ENCODE measurements at regions not wholly inside any gene's neighbourhood (a gene's known extent, or its start where the extent isn't known, plus 50 kb on each side); places are given as distances from the start of the nearest gene placed in this dataset.
"Not testable (repeated sequence)": the region's sequence is repeated elsewhere in the genome, so short reads cannot be mapped to it uniquely, and the experiment has no call there.

DNA sequence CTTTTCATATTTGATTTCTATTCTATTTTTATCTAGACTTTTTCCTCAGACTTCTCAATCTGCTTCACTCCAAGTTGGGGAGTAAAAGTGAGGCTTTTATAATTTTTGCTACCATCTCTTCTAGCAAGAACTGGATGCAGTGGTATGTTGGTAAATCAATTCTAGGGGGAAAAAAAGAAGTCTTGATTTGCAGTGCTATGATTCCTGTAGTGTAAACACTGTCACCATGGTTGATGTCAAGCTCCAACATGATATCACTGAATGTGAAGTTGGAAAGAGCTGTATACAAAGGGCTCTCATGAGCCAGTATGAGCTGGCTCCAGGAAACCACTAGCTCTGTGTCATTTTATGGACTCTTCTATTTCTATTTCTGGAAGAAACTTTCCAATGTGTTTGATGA, 439.2 kb downstream of the NTRK2 start:
- Histone ChIP-seq H3K9ac (ENCODE audit: low read length) (no peak overlapping the region), H3K27me3 (ENCODE audit: control insufficient read depth, insufficient read depth, low read length) (no peaks in the 10 kb centered on the region), H3K4me1 (ENCODE audit: control insufficient read depth, insufficient read depth, low read length) (no peaks in the 10 kb centered on the region), H3K9me3 (ENCODE audit: control insufficient read depth, insufficient read depth, low read depth, low read length) (no peaks in the 10 kb centered on the region), H3K36me3 (ENCODE audit: control insufficient read depth, insufficient read depth, low read length) (no peaks in the 10 kb centered on the region), H3K4me3 (ENCODE audit: low read depth, low read length) (no peak overlapping the region), H3K27ac (ENCODE audit: low read depth, low read length) (no peak overlapping the region)

- Histone ChIP-seq H3K27ac (ENCODE audit: low read depth, low read length) (no peak overlapping the region), H3K9ac (ENCODE audit: low read length) (no peak overlapping the region), H3K9me3 (ENCODE audit: control insufficient read depth, insufficient read depth, low read depth, low read length) (no peaks in the 10 kb centered on the region), H3K4me3 (ENCODE audit: low read depth, low read length) (no peak overlapping the region), H3K36me3 (ENCODE audit: control insufficient read depth, insufficient read depth, low read length) (no peaks in the 10 kb centered on the region), H3K4me1 (ENCODE audit: control insufficient read depth, insufficient read depth, low read length) (no peaks in the 10 kb centered on the region), H3K27me3 (ENCODE audit: control insufficient read depth, insufficient read depth, low read length) (no peaks in the 10 kb centered on the region)
Measured at GRCh38 chr9:85108229-85108628, 438.7 kb downstream of the NTRK2 start.

DNA sequence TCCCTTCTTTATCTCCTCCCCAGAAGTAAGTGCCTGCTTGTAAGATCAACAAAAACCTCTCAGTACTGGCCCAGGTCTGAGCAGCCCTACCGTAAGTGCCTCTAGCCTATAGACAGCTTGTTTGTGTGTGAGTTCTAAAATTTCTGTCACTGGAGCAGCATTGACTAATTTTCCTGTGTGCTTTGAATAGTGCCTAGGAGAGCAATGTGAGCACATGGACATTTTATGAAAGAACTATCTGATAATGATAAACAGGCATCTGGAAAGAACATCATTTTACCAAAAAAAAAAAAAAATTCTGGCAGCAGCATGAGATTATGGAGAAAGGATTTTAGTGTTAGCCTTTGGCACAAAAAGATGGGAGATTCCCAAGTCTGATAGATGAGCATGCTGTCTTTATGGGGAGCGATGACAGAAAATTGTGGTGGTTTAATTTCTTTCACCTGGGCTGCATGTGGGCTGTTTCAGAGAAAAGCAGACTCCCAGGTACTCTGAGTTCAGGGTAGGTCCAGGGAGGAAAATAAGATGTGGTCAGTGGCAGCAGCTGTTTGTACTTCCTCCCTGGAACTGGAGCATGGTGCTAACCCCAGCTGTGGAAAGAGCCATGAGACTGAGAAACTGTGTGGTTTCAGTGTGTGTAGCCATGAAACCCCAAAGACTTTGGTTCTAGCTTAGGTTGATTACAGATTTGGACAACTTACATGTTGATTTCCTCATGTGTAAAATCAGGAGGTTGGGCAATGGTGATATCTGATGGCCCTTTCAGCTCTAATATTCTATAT, 419.9 kb downstream of the NTRK2 start:
- Histone ChIP-seq H3K27ac (ENCODE audit: low read depth, low read length) (no peak overlapping the region), H3K27me3 (ENCODE audit: control insufficient read depth, insufficient read depth, low read length) (no peaks in the 10 kb centered on the region), H3K9me3 (ENCODE audit: control insufficient read depth, insufficient read depth, low read depth, low read length) (no peaks in the 10 kb centered on the region), H3K36me3 (ENCODE audit: control insufficient read depth, insufficient read depth, low read length) (no peaks in the 10 kb centered on the region), H3K4me3 (ENCODE audit: low read depth, low read length) (no peak overlapping the region), H3K4me1 (ENCODE audit: control insufficient read depth, insufficient read depth, low read length) (no peaks in the 10 kb centered on the region), H3K9ac (ENCODE audit: low read length) (no peak overlapping the region)

- H3K9me3 ChIP-seq (ENCODE audit: control insufficient read depth, insufficient read depth, low read depth, low read length), result no peaks in the 10 kb centered on the region
- H3K36me3 ChIP-seq (ENCODE audit: control insufficient read depth, insufficient read depth, low read length), result no peaks in the 10 kb centered on the region
- no peak overlapping the region for H3K4me3 ChIP-seq (ENCODE audit: low read depth, low read length)
- H3K4me1 ChIP-seq (ENCODE audit: control insufficient read depth, insufficient read depth, low read length), result peaks cover 10% of the 10 kb centered on the region
- no peak overlapping the region for H3K27ac ChIP-seq (ENCODE audit: low read depth, low read length)
- peaks cover 27% of the 10 kb centered on the region for H3K27me3 ChIP-seq (ENCODE audit: control insufficient read depth, insufficient read depth, low read length)
- H3K9ac ChIP-seq (ENCODE audit: low read length), result no peak overlapping the region
Measured at GRCh38 chr9:85081963-85082362, 412.4 kb downstream of the NTRK2 start.

- peaks cover 10% of the 10 kb centered on the region for H3K4me1 ChIP-seq (ENCODE audit: control insufficient read depth, insufficient read depth, low read length)
- H3K9ac ChIP-seq (ENCODE audit: low read length), result no peak overlapping the region
- no peaks in the 10 kb centered on the region for H3K36me3 ChIP-seq (ENCODE audit: control insufficient read depth, insufficient read depth, low read length)
- no peak overlapping the region for H3K4me3 ChIP-seq (ENCODE audit: low read depth, low read length)
- H3K9me3 ChIP-seq (ENCODE audit: control insufficient read depth, insufficient read depth, low read depth, low read length), result no peaks in the 10 kb centered on the region
- H3K27me3 ChIP-seq (ENCODE audit: control insufficient read depth, insufficient read depth, low read length), result peaks cover 27% of the 10 kb centered on the region
- H3K27ac ChIP-seq (ENCODE audit: low read depth, low read length), result no peak overlapping the region
Measured at GRCh38 chr9:85079349-85079748, 409.8 kb downstream of the NTRK2 start.

GRCh38 chr9:85077944-85078343, 408.4 kb downstream of the NTRK2 start:
- no peak overlapping the region for H3K27ac ChIP-seq (ENCODE audit: low read depth, low read length)
- H3K4me1 ChIP-seq (ENCODE audit: control insufficient read depth, insufficient read depth, low read length), result peaks cover 10% of the 10 kb centered on the region
- no peak overlapping the region for H3K9ac ChIP-seq (ENCODE audit: low read length)
- H3K27me3 ChIP-seq (ENCODE audit: control insufficient read depth, insufficient read depth, low read length), result peaks cover 27% of the 10 kb centered on the region
- peak overlapping the region; percentile 69 for H3K4me3 ChIP-seq (ENCODE audit: low read depth, low read length)
- H3K9me3 ChIP-seq (ENCODE audit: control insufficient read depth, insufficient read depth, low read depth, low read length), result no peaks in the 10 kb centered on the region
- H3K36me3 ChIP-seq (ENCODE audit: control insufficient read depth, insufficient read depth, low read length), result no peaks in the 10 kb centered on the region

GRCh38 chr9:85077146-85077545, 407.6 kb downstream of the NTRK2 start:
- H3K4me3 ChIP-seq (ENCODE audit: low read depth, low read length), result peak overlapping the region; percentile 69
- peaks cover 27% of the 10 kb centered on the region for H3K27me3 ChIP-seq (ENCODE audit: control insufficient read depth, insufficient read depth, low read length)
- H3K9me3 ChIP-seq (ENCODE audit: control insufficient read depth, insufficient read depth, low read depth, low read length); H3K36me3 ChIP-seq (ENCODE audit: control insufficient read depth, insufficient read depth, low read length); H3K27ac ChIP-seq (ENCODE audit: low read depth, low read length); H3K4me1 ChIP-seq (ENCODE audit: control insufficient read depth, insufficient read depth, low read length): not testable (repeated sequence)
- H3K9ac ChIP-seq (ENCODE audit: low read length), result peak overlapping the region; percentile 50
